Muscle layer of duodenum (tissue), 2 donors: ENCODE measurements at regions not wholly inside any gene's neighbourhood (a gene's known extent, or its start where the extent isn't known, plus 50 kb on each side); places are given as distances from the start of the nearest gene placed in this dataset.

Experiments
- H3K27ac ChIP-seq: one replicate; pipeline ENCODE4 v1.7.0; 2013; ENCODE audit warnings: mild to moderate bottlenecking, low read length
- H3K27me3 ChIP-seq: one replicate; pipeline ENCODE4 v1.7.0; 2013; ENCODE audit warnings: low read depth, mild to moderate bottlenecking, control low read depth, low read length
- H3K36me3 ChIP-seq, 2 donors: one replicate each; pipeline ENCODE4 v1.7.0; 2013; ENCODE audit warnings: low read length in 2 of 2, control low read depth in 1 of 2, mild to moderate bottlenecking in 1 of 2; ENCODE audit not compliant: insufficient read depth in 2 of 2, control insufficient read depth in 1 of 2
- H3K4me1 ChIP-seq, 2 donors: one replicate each; pipeline ENCODE4 v1.7.0; 2013; ENCODE audit warnings: low read length in 2 of 2, mild to moderate bottlenecking in 2 of 2, control low read depth in 1 of 2, moderate library complexity in 1 of 2; ENCODE audit not compliant: insufficient read depth in 2 of 2, control insufficient read depth in 1 of 2
- H3K4me3 ChIP-seq, 2 donors: one replicate each; pipeline ENCODE4 v1.7.0; 2013; ENCODE audit warnings: low read length in 2 of 2, low read depth in 1 of 2, mild to moderate bottlenecking in 1 of 2
- H3K9me3 ChIP-seq, 2 donors: one replicate each; pipeline ENCODE4 v1.7.0; 2013; ENCODE audit warnings: low read length in 2 of 2, control low read depth in 1 of 2, mild to moderate bottlenecking in 1 of 2; ENCODE audit not compliant: control insufficient read depth in 1 of 2
- donor health status: healthy.

DNA sequence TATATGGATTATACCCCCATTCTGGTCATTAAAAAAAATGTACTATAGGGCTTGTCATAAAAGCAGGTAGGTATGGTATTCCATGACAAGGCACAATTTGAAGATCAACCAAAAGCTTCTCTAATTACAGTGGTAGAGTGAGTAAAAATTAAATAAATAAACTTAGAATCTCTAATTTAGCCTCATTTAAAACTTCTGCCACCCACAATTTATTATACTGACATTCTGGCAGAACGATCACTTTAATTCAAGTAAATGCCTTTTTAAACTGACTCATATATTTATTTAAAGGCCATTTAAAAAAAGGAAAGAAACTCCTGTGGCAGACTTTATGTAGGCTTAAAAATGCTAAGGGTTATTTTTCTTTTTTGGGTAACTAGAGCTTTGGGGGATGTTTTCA, 68.3 kb upstream of the PHACTR2 start:
- Histone ChIP-seq H3K36me3 (no peaks in the 10 kb centered on the region), H3K4me3 (no peak overlapping the region), H3K4me1 (peaks cover 0 to 6% of the 10 kb centered on the region in 2 donors), H3K27ac (no peak overlapping the region), H3K9me3 (no peaks in the 10 kb centered on the region), H3K27me3 (no peaks in the 10 kb centered on the region)

DNA sequence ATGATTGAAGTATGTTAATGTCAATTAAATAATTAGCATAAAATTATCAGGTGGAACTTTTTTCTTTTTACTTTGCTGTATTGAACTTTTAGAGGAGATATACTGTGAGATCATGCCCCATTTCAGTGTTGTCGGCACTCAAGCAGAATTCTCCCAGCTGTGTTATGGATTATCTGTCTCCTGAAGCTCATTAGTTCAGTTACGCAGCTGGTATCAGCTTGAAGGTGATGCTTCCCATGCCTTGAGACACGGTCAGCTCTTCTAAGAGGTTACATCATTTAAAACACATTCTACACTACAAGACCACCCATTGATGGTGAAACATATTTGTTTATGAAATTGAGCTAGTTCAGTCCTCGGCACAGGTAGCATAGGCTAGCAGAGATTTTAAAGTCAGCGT, 68.9 kb upstream of the PHACTR2 start:
- Histone ChIP-seq H3K27me3 (no peaks in the 10 kb centered on the region), H3K4me1 (peaks cover 0 to 6% of the 10 kb centered on the region in 2 donors), H3K4me3 (peak overlapping the region in 1 of 2 donors; percentile 44), H3K9me3 (no peaks in the 10 kb centered on the region), H3K27ac (no peak overlapping the region), H3K36me3 (no peaks in the 10 kb centered on the region)

DNA sequence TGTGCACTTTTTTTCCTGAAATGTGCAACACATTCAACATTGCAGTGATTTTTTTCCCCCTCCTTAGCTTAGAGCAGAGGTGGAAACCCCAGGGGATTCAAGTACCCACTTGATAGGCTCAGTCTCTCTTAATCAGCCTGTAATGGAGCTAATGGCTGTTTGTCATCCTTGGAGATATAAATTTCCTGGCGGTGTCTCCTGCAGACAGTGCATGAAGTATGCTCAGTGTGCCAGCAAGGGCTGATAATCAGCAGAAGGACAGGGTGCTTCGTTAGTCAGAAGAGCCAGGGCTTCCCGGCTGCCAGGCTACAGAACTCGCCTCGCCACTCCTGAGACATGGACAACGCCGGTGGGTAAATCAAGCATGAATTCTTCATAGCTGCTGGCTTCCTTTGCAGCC, 69.8 kb upstream of the PHACTR2 start:
- H3K4me3 ChIP-seq, result peak overlapping the region; percentile 12 to 44
- H3K36me3 ChIP-seq, result no peaks in the 10 kb centered on the region
- H3K27me3 ChIP-seq, result no peaks in the 10 kb centered on the region
- H3K27ac ChIP-seq, result no peak overlapping the region
- H3K4me1 ChIP-seq, result peaks cover 0 to 6% of the 10 kb centered on the region in 2 donors
- no peaks in the 10 kb centered on the region for H3K9me3 ChIP-seq

DNA sequence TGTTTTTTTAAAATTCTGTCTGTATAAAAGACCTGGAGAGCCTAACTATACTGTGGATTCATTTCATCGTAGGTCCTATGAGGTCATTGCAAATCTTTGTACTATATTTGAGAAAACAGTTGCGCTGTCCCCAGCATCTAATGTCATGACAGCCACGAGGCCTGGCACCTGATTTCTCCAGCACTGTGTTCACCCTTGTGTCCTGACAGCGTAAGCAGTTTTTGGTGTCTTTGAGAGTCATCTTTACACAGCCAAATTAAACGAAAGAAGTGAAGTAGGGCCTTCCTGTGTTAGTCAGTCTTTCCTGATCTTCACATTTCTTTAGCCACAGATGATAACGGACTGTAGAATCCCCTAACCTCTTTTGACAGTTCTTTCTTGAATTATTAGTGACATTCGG, 70.6 kb upstream of the PHACTR2 start:
- Histone ChIP-seq H3K27ac (no peak overlapping the region), H3K4me1 (peaks cover 0 to 6% of the 10 kb centered on the region in 2 donors), H3K9me3 (no peaks in the 10 kb centered on the region), H3K27me3 (no peaks in the 10 kb centered on the region), H3K4me3 (no peak overlapping the region), H3K36me3 (no peaks in the 10 kb centered on the region)

DNA sequence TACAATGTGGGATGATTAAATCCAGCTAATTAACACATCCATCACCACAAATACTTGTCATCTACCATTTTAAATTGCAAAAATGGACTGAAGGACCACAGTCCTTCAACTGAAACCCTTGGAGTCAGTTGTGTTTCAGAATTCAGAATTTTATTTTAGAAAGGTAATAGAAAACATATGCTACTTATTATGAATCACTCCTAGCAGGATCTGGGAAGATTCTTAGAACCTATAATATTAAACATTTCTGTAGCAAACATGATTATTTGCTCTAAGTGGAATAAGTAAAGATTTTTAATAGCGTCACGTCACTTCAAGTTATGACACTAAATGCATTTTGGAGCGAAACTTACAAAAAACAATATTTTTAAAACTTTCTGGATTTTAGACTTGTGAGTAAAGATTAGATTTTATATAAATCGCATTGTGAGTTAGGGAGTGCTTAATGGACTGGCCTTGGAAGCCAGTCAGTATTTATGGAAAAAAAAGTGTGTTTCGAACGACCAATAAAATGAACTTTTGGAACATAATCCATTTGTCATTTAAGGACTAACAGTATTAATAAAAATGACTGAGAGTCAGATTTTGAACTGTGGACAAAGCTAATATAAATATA, 71.8 kb upstream of the PHACTR2 start:
- Histone ChIP-seq H3K4me3 (no peak overlapping the region), H3K27me3 (no peaks in the 10 kb centered on the region), H3K4me1 (peaks cover 0 to 6% of the 10 kb centered on the region in 2 donors), H3K27ac (no peak overlapping the region), H3K36me3 (no peaks in the 10 kb centered on the region), H3K9me3 (no peaks in the 10 kb centered on the region)

DNA sequence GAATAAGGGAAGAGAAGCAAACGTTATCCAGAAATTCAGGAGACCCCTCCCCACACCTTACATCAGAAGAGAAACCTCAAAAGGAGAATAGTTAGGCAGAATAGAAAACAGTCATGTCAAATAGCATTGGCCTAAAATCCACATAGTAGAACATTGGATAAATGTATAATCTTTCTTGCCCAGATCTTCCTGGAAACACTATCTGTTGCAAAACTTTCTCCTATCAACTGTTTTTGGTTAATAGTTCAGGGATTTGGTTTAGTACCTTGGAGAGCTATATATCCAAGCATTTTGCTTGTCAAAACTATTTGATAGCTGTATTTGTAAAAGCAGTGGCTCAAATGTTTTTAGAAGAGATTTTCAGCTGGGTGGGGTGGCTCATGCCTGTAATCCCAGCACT, 74.3 kb upstream of the PHACTR2 start:
- H3K4me3 ChIP-seq, result no peak overlapping the region
- peaks cover 0 to 6% of the 10 kb centered on the region in 2 donors for H3K4me1 ChIP-seq
- H3K27ac ChIP-seq, result no peak overlapping the region
- H3K36me3 ChIP-seq, result no peaks in the 10 kb centered on the region
- H3K27me3 ChIP-seq, result no peaks in the 10 kb centered on the region
- no peaks in the 10 kb centered on the region for H3K9me3 ChIP-seq

DNA sequence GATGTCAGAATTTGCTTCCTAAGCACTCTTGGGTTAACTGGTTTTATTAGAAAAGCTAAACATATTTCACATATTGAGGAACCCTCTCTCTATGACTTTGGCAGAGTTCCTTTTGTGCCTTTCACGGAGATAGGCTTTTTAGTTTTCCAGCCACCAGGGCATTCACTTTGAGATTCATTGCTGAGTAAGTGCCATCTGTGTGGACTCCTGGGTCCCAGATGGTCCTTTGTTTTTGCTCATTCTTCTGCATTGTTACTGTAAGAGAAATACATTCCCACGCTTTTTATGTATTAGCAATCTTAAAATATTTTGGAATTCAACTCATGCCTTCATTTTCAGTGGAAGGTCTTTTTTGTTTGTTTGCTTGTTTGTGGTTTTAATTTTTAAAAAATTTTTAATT, 76.3 kb upstream of the PHACTR2 start:
- Histone ChIP-seq H3K4me3 (no peak overlapping the region), H3K9me3 (no peaks in the 10 kb centered on the region), H3K27me3 (no peaks in the 10 kb centered on the region), H3K27ac (no peak overlapping the region), H3K36me3 (no peaks in the 10 kb centered on the region), H3K4me1 (peaks cover 0 to 5% of the 10 kb centered on the region in 2 donors)

DNA sequence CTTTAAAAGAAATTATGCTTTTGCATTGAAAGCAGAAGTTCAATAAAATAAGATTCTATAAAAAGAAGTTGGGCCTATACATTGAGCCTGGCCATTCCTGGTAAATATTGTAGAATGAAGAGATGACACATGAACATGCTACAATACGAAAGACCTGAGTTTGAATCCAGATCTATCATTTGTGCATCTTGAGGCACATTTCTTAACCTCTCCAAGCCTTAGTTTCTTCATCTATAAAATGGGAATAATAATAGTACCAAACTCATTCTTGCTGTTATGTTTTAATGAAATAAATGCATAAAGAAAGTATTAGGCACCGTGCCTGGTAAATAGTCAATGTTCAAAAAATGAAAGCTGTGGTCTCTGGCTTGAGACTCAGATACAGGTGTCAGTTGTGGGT, 76.9 kb upstream of the PHACTR2 start:
- Histone ChIP-seq H3K27ac (no peak overlapping the region), H3K4me1 (peaks cover 0 to 5% of the 10 kb centered on the region in 2 donors), H3K4me3 (no peak overlapping the region), H3K27me3 (no peaks in the 10 kb centered on the region), H3K9me3 (no peaks in the 10 kb centered on the region), H3K36me3 (no peaks in the 10 kb centered on the region)

DNA sequence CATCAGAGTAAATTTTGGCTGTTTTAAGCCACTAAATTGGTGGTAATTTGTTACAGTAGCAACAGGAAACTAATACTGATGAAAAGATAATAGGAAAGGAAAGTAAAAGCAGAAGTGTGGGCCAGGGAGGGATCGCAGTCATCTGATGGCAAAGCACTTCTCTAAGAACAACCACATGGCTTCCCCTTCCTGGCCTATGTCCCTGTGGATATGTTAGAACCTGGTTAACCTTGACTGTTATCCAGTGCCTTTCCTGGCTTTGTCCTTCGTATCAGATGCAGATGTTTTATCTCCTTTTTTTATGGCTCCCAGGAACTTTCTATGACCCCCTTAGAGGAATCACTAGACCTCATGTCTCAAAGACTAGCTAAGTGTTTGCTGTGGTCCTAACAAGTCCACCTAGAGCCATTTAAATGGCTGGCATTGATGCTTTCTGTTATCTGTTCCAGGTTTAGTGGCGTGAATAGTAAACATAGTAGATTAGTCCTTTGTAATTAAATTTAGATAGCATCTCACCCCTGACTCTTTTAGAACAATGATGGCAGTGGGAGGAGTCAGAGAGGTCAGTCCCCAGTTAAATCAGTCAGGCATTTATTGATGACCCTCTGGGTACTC, 79.2 kb upstream of the PHACTR2 start:
- no peaks in the 10 kb centered on the region for H3K9me3 ChIP-seq
- no peak overlapping the region for H3K4me3 ChIP-seq
- no peaks in the 10 kb centered on the region for H3K27me3 ChIP-seq
- H3K27ac ChIP-seq, result no peak overlapping the region
- H3K4me1 ChIP-seq, result peaks cover 0 to 13% of the 10 kb centered on the region in 2 donors
- H3K36me3 ChIP-seq, result no peaks in the 10 kb centered on the region

DNA sequence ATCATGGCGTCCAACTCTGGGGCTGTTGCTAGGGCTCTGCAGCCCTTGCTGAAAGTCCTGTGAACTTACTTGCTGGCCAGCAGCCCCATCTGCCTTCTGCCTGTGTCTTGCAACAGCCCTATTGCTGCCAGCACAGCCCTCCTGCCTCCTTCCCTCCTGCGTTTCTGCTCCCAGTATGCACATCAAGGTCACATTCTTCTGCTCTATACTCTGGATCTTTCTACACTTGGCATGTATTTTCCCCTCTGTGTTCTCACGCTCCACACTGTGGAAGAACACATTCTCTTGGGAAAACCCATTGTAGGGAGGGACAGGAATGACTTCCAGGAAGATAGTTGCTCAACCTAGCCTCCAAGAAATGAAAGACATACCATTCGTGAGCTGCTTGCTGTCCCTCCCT, 80.9 kb upstream of the PHACTR2 start:
- Histone ChIP-seq H3K27ac (no peak overlapping the region), H3K27me3 (no peaks in the 10 kb centered on the region), H3K4me1 (peaks cover 0 to 13% of the 10 kb centered on the region in 2 donors), H3K4me3 (no peak overlapping the region), H3K36me3 (no peaks in the 10 kb centered on the region), H3K9me3 (no peaks in the 10 kb centered on the region)

DNA sequence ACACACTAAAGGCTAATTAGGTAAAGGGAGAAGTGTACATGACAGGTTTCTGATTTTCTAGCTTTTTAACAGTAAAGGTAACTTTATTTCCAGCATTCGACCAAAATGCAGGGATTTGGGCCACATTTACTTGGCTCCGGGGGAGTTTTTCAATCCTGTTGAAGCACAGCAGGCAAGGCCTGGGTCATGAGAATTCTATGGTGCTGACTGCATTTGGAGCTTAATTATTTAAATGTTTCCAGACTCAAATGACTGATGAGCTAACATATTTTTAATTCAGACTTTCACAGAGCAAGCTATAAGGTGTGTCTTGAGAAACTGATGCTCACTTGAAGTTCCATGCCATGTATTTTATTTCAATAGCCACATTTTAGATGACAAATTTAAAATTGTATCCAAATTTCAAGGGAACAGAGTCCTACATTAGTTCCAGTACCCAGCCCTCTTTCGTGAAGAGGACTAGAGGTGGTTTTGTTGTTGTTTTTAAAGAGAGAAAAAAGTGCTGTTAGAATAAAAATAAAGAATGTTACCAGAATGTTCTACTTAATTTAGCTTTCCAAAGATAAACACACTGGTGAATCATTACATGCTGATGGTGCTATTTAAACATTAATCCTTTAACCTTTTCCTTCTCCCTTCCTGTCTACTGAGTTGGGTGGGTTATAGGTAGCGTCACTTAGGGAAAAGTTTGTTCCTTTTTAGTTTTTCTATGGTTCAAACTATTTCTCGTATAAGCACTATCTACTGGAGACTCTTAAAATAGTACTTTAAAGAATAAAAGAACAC, 82.3 kb upstream of the PHACTR2 start:
- no peak overlapping the region for H3K27ac ChIP-seq
- H3K27me3 ChIP-seq, result no peaks in the 10 kb centered on the region
- H3K4me1 ChIP-seq, result peaks cover 0 to 13% of the 10 kb centered on the region in 2 donors
- H3K9me3 ChIP-seq, result no peaks in the 10 kb centered on the region
- H3K36me3 ChIP-seq, result no peaks in the 10 kb centered on the region
- H3K4me3 ChIP-seq, result no peak overlapping the region
